T-helper 2 cell treated with Interferon-gamma antibody and Interleukin-4, amounts not matched to agents 5 μg/mL and 100 μg/mL, for 36 hours (primary cell): ENCODE measurements at regions not wholly inside any gene's neighbourhood (a gene's known extent, or its start where the extent isn't known, plus 50 kb on each side); places are given as distances from the start of the nearest gene placed in this dataset.

ENCODE experiments used
- DNase-seq: peaks from one replicate; pipeline ENCODE4 v3.0.0; 2021; ENCODE audit warnings: low spot score
- H3K27ac Mint-ChIP-seq: one replicate; pipeline ENCODE4 v1.8.0; 2021; ENCODE audit warnings: mild to moderate bottlenecking, mixed read lengths
- H3K27me3 Mint-ChIP-seq: one replicate; pipeline ENCODE4 v1.8.0; 2021; ENCODE audit warnings: low read depth, mixed read lengths
- H3K36me3 Mint-ChIP-seq: one replicate; pipeline ENCODE4 v1.8.0; 2021; ENCODE audit warnings: low read depth, mixed read lengths
- H3K4me1 Mint-ChIP-seq: one replicate; pipeline ENCODE4 v1.8.0; 2021; ENCODE audit warnings: low read depth, mixed read lengths
- H3K4me3 Mint-ChIP-seq: one replicate; pipeline ENCODE4 v1.8.0; 2022; ENCODE audit warnings: mild to moderate bottlenecking, moderate library complexity, mixed read lengths
- H3K9me3 Mint-ChIP-seq: one replicate; pipeline ENCODE4 v1.8.0; 2021; ENCODE audit warnings: mixed read lengths

GRCh38 chr6:168211681-168212080 is 107.9 kb downstream of the DACT2 start:
- no peak for DNase-seq

GRCh38 chr6:168210239-168211105 is 109.1 kb downstream of the DACT2 start:
- Mint-ChIP-seq H3K4me3 (no peak overlapping the region), H3K36me3 (no peaks in the 10 kb centered on the region), H3K27me3 (no peaks in the 10 kb centered on the region), H3K9me3 (no peaks in the 10 kb centered on the region), H3K4me1 (no peaks in the 10 kb centered on the region), H3K27ac (no peak overlapping the region)
- no peak for DNase-seq

More at GRCh38 chr6:168211681-168212080, 107.9 kb downstream of the DACT2 start:
- Mint-ChIP-seq H3K27ac (no peak overlapping the region), H3K27me3 (no peaks in the 10 kb centered on the region), H3K4me3 (no peak overlapping the region), H3K9me3 (no peaks in the 10 kb centered on the region), H3K36me3 (no peaks in the 10 kb centered on the region), H3K4me1 (no peaks in the 10 kb centered on the region)

- no peak overlapping the region for H3K4me3 Mint-ChIP-seq
- no peak overlapping the region for H3K27ac Mint-ChIP-seq
- no peaks in the 10 kb centered on the region for H3K36me3 Mint-ChIP-seq
- H3K4me1 Mint-ChIP-seq = no peaks in the 10 kb centered on the region
- no peak for DNase-seq
- H3K9me3 Mint-ChIP-seq = no peaks in the 10 kb centered on the region
- no peaks in the 10 kb centered on the region for H3K27me3 Mint-ChIP-seq
Measured at GRCh38 chr6:168209420-168209819, 110.2 kb downstream of the DACT2 start.

- Mint-ChIP-seq H3K27me3 (no peaks in the 10 kb centered on the region), H3K27ac (no peak overlapping the region), H3K36me3 (no peaks in the 10 kb centered on the region), H3K4me1 (no peaks in the 10 kb centered on the region), H3K9me3 (no peaks in the 10 kb centered on the region), H3K4me3 (no peak overlapping the region)
- DNase-seq = no peak
Measured at GRCh38 chr6:168208854-168209253, 110.7 kb downstream of the DACT2 start.

GRCh38 chr6:168208402-168208801 is 111.2 kb downstream of the DACT2 start:
- H3K27ac Mint-ChIP-seq = no peak overlapping the region
- H3K36me3 Mint-ChIP-seq = no peaks in the 10 kb centered on the region
- H3K4me3 Mint-ChIP-seq = no peak overlapping the region
- DNase-seq = no peak
- no peaks in the 10 kb centered on the region for H3K4me1 Mint-ChIP-seq
- H3K27me3 Mint-ChIP-seq = no peaks in the 10 kb centered on the region
- H3K9me3 Mint-ChIP-seq = no peaks in the 10 kb centered on the region

GRCh38 chr6:168207421-168208175 is 112.0 kb downstream of the DACT2 start:
- DNase-seq = no peak
- Mint-ChIP-seq H3K4me1 (no peaks in the 10 kb centered on the region), H3K9me3 (no peaks in the 10 kb centered on the region), H3K27ac (no peak overlapping the region), H3K4me3 (no peak overlapping the region), H3K36me3 (no peaks in the 10 kb centered on the region), H3K27me3 (no peaks in the 10 kb centered on the region)

- H3K27ac Mint-ChIP-seq = no peak overlapping the region
- no peak for DNase-seq
- H3K27me3 Mint-ChIP-seq = no peaks in the 10 kb centered on the region
- no peaks in the 10 kb centered on the region for H3K4me1 Mint-ChIP-seq
- H3K36me3 Mint-ChIP-seq = no peaks in the 10 kb centered on the region
- H3K9me3 Mint-ChIP-seq = no peaks in the 10 kb centered on the region
- H3K4me3 Mint-ChIP-seq = no peak overlapping the region
Measured at GRCh38 chr6:168206661-168207274, 112.8 kb downstream of the DACT2 start.

GRCh38 chr6:168206186-168206585 is 113.4 kb downstream of the DACT2 start:
- Mint-ChIP-seq H3K36me3 (no peaks in the 10 kb centered on the region), H3K4me3 (no peak overlapping the region)
- DNase-seq = no peak

GRCh38 chr6:168201799-168202198 is 117.8 kb downstream of the DACT2 start:
- DNase-seq = no peak
- Mint-ChIP-seq H3K27ac (no peak overlapping the region), H3K4me1 (no peaks in the 10 kb centered on the region), H3K4me3 (no peak overlapping the region), H3K27me3 (no peaks in the 10 kb centered on the region), H3K9me3 (no peaks in the 10 kb centered on the region), H3K36me3 (no peaks in the 10 kb centered on the region)

More at GRCh38 chr6:168206186-168206585, 113.4 kb downstream of the DACT2 start:
- no peaks in the 10 kb centered on the region for H3K4me1 Mint-ChIP-seq
- H3K9me3 Mint-ChIP-seq = no peaks in the 10 kb centered on the region
- H3K27ac Mint-ChIP-seq = no peak overlapping the region
- H3K27me3 Mint-ChIP-seq = no peaks in the 10 kb centered on the region

- DNase-seq = no peak
- H3K4me1 Mint-ChIP-seq = no peaks in the 10 kb centered on the region
- H3K36me3 Mint-ChIP-seq = no peaks in the 10 kb centered on the region
- H3K27me3 Mint-ChIP-seq = no peaks in the 10 kb centered on the region
- H3K9me3 Mint-ChIP-seq = no peaks in the 10 kb centered on the region
- no peak overlapping the region for H3K27ac Mint-ChIP-seq
- H3K4me3 Mint-ChIP-seq = no peak overlapping the region
Measured at GRCh38 chr6:168201383-168201782, 118.2 kb downstream of the DACT2 start.

GRCh38 chr6:168200571-168201134 is 118.9 kb downstream of the DACT2 start:
- no peak overlapping the region for H3K4me3 Mint-ChIP-seq
- H3K27ac Mint-ChIP-seq = no peak overlapping the region
- no peaks in the 10 kb centered on the region for H3K9me3 Mint-ChIP-seq
- H3K27me3 Mint-ChIP-seq = no peaks in the 10 kb centered on the region
- no peak for DNase-seq
- no peaks in the 10 kb centered on the region for H3K4me1 Mint-ChIP-seq
- no peaks in the 10 kb centered on the region for H3K36me3 Mint-ChIP-seq

GRCh38 chr6:168198302-168199180 is 119.5 kb upstream of the FRMD1 start:
- Mint-ChIP-seq H3K4me3 (no peak overlapping the region), H3K9me3 (no peaks in the 10 kb centered on the region), H3K27ac (no peak overlapping the region), H3K36me3 (no peaks in the 10 kb centered on the region), H3K27me3 (no peaks in the 10 kb centered on the region), H3K4me1 (no peaks in the 10 kb centered on the region)
- DNase-seq = no peak

- DNase-seq = no peak
- Mint-ChIP-seq H3K4me1 (no peaks in the 10 kb centered on the region), H3K27ac (no peak overlapping the region), H3K27me3 (no peaks in the 10 kb centered on the region), H3K4me3 (no peak overlapping the region), H3K36me3 (no peaks in the 10 kb centered on the region), H3K9me3 (no peaks in the 10 kb centered on the region)
Measured at GRCh38 chr6:168197636-168198301, 118.8 kb upstream of the FRMD1 start.
